ENCODE measurements at regions not wholly inside any gene's neighbourhood (a gene's known extent, or its start where the extent isn't known, plus 50 kb on each side); places are given as distances from the start of the nearest gene placed in this dataset.

- 81 to 92% methylated on average over 2 of the region's 2 CpGs for WGBS, 2 donors
Observed at GRCh38 chr20:52847731-52848359, 124.3 kb upstream of the TSHZ2 start.

GRCh38 chr20:52847029-52847660 lies 125.0 kb upstream of the TSHZ2 start:
- no peak for DNase-seq
- H3K4me3 ChIP-seq (replicated peaks in 1 of 3) = no peak overlapping the region
- no peaks in the 10 kb centered on the region for H3K9me3 ChIP-seq
- TF ChIP-seq POLR2A (IDR thresholded peaks at IDR 0.05) (no peak), CTCF (IDR thresholded peaks at IDR 0.05) (no peak)
- H3K4me1 ChIP-seq = no peaks in the 10 kb centered on the region
- 68 to 74% methylated on average over 4 of the region's 4 CpGs for WGBS, 2 donors
- H3K27me3 ChIP-seq = no peaks in the 10 kb centered on the region
- no peak overlapping the region for H3K27ac ChIP-seq
- intact Hi-C loops (cut with DNase I) = no loop called here
- H3K36me3 ChIP-seq = no peaks in the 10 kb centered on the region

More at GRCh38 chr20:52847731-52848359, 124.3 kb upstream of the TSHZ2 start:
- no peaks in the 10 kb centered on the region for H3K9me3 ChIP-seq
- H3K27me3 ChIP-seq = no peaks in the 10 kb centered on the region
- H3K4me1 ChIP-seq = no peaks in the 10 kb centered on the region
- TF ChIP-seq CTCF (IDR thresholded peaks at IDR 0.05) = no peak
- no peak for TF ChIP-seq POLR2A (IDR thresholded peaks at IDR 0.05)
- no peak overlapping the region for H3K27ac ChIP-seq
- no peak for DNase-seq
- no peak overlapping the region for H3K4me3 ChIP-seq (replicated peaks in 1 of 3)
- no peaks in the 10 kb centered on the region for H3K36me3 ChIP-seq
- intact Hi-C loops (cut with DNase I) = no loop called here

DNA sequence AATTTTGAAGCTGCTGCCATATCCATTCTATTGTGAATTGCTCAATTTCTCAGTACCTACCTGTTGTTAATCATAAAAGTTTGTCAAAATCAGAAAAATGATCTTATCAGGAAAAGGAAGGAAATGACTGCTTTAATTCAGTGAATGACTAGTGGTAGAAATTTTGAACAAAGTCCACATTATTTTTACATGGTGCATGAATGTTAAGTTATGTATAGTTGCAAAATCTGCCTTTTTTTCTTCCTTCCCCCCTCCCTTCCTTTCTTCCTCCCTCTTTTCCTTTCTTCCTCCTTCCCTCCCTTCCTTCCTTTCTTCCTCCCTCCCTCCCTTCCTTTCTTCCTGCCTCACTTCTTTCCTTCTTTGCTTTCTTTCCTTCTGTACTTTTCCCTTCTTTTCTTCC lies 127.1 kb upstream of the TSHZ2 start:
- Histone ChIP-seq H3K27me3 (no peaks in the 10 kb centered on the region), H3K27ac (no peak overlapping the region), H3K9me3 (no peaks in the 10 kb centered on the region), H3K4me3 (replicated peaks in 1 of 3) (no peak overlapping the region), H3K4me1 (no peaks in the 10 kb centered on the region), H3K36me3 (no peaks in the 10 kb centered on the region)
- TF ChIP-seq POLR2A (IDR thresholded peaks at IDR 0.05) (no peak), CTCF (IDR thresholded peaks at IDR 0.05) (no peak)
- intact Hi-C loops (cut with DNase I) = no loop called here
- no peak for DNase-seq

DNA sequence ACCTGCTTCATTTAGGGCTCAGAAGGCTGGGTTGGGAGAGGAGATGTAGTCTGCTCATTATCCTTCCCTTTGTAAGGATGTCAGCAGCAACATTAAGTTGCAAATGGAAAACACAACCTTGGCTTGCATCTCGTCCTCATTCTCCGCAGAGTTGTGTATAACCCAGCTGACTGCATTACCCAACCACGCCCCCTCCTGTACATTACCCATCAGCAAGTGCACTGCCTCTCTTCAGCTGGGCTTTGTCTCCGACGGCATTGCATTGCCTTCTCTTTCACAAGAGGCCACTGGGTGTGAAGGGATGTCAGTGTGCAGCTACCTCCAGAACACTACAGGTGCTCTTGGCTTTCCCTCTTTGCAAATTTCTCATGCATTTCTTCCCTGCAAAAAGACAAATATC lies 128.7 kb upstream of the TSHZ2 start:
- Histone ChIP-seq H3K9me3 (no peaks in the 10 kb centered on the region), H3K27ac (no peak overlapping the region), H3K4me1 (no peaks in the 10 kb centered on the region), H3K27me3 (no peaks in the 10 kb centered on the region), H3K4me3 (replicated peaks in 1 of 3) (no peak overlapping the region), H3K36me3 (no peaks in the 10 kb centered on the region)
- DNase-seq = no peak
- TF ChIP-seq POLR2A (IDR thresholded peaks at IDR 0.05) = no peak
- TF ChIP-seq CTCF (IDR thresholded peaks at IDR 0.05) = no peak
- 81 to 83% methylated on average over 5 of the region's 5 CpGs for WGBS, 2 donors
- intact Hi-C loops (cut with DNase I) = no loop called here

- intact Hi-C loops (cut with DNase I) = no loop called here
- TF ChIP-seq CTCF (IDR thresholded peaks at IDR 0.05) (no peak), POLR2A (IDR thresholded peaks at IDR 0.05) (no peak)
- WGBS, 2 donors = 81 to 85% methylated on average over 3 of the region's 3 CpGs
Observed at GRCh38 chr20:52841003-52841402, 131.2 kb upstream of the TSHZ2 start.

More at GRCh38 chr20:52841003-52841402, 131.2 kb upstream of the TSHZ2 start:
- Histone ChIP-seq H3K9me3 (no peaks in the 10 kb centered on the region), H3K36me3 (no peaks in the 10 kb centered on the region), H3K27ac (no peak overlapping the region), H3K4me1 (no peaks in the 10 kb centered on the region), H3K27me3 (no peaks in the 10 kb centered on the region), H3K4me3 (replicated peaks in 1 of 3) (no peak overlapping the region)
- no peak for DNase-seq
